Liver (tissue), 3 donors: ENCODE measurements at regions not wholly inside any gene's neighbourhood (a gene's known extent, or its start where the extent isn't known, plus 50 kb on each side); places are given as distances from the start of the nearest gene placed in this dataset.

Experiments
- CTCF ChIP-seq: fragments of 150-350 bp; IDR thresholded peaks from 2 replicates; pipeline ENCODE4 v1.5.1; 2017; ENCODE audit warnings: improper control_type of control experiment, low read depth, low read length; ENCODE audit not compliant: missing input control
- EGR1 ChIP-seq, 2 donors: IDR thresholded peaks; 2 replicates each; pipeline ENCODE4 v1.6.1; 2016 to 2018; ENCODE audit warnings: antibody characterized with exemption in 2 of 2, low read depth in 2 of 2
- FOXA1 ChIP-seq: IDR thresholded peaks from 2 replicates; pipeline ENCODE4 v1.6.1; 2016; ENCODE audit warnings: antibody characterized with exemption
- FOXA2 ChIP-seq: IDR thresholded peaks from 2 replicates; pipeline ENCODE4 v1.6.1; 2016; ENCODE audit warnings: antibody characterized with exemption
- GABPA ChIP-seq, 2 donors: IDR thresholded peaks in 1 of 2; conservative IDR thresholded peaks in 1 of 2; 2 replicates each; pipeline ENCODE4 v1.6.1; 2016; ENCODE audit warnings: antibody characterized with exemption in 2 of 2, mild to moderate bottlenecking in 1 of 2, moderate library complexity in 1 of 2
- JUND ChIP-seq, 2 donors: IDR thresholded peaks; 2 replicates each; pipeline ENCODE4 v1.6.1; 2016; ENCODE audit warnings: antibody characterized with exemption in 2 of 2
- RAD21 ChIP-seq, 2 donors: IDR thresholded peaks; 2 replicates each; pipeline ENCODE4 v1.6.1; 2016; ENCODE audit warnings: antibody characterized with exemption in 2 of 2, mild to moderate bottlenecking in 2 of 2
- SP1 ChIP-seq: IDR thresholded peaks from 2 replicates; pipeline ENCODE4 v1.6.1; 2018; ENCODE audit warnings: antibody characterized with exemption, mild to moderate bottlenecking
- TAF1 ChIP-seq: conservative IDR thresholded peaks from 2 replicates; pipeline ENCODE4 v1.6.1; 2016; ENCODE audit warnings: antibody characterized with exemption, mild to moderate bottlenecking
- YY1 ChIP-seq: IDR thresholded peaks from 2 replicates; pipeline ENCODE4 v1.6.1; 2016; ENCODE audit warnings: antibody characterized with exemption, mild to moderate bottlenecking
- TF ChIP-seq, protein P1 (sequence below): IDR thresholded peaks from 2 replicates; pipeline ENCODE4 v1.6.1; 2016; ENCODE audit warnings: antibody characterized with exemption
- donor health status: healthy.
- donor health status: healthy.

GRCh38 chr11:127995921-127996320, 591.4 kb downstream of the ETS1 start:
- TF ChIP-seq CTCF (no peak), JUND (IDR thresholded peaks at IDR 0.05) (no peak), TAF1 (no peak), RAD21 (IDR thresholded peaks at IDR 0.05) (no peak), EGR1 (IDR thresholded peaks at IDR 0.05; ENCODE audit: low read depth in 2 of 2) (no peak), GABPA (IDR thresholded peaks at IDR 0.05 in 1 of 2, conservative IDR thresholded peaks at IDR 0.05 in 1 of 2) (no peak), SP1 (no peak), FOXA1 (no peak), YY1 (no peak), FOXA2 (no peak)
- TF ChIP-seq, protein P1, sequence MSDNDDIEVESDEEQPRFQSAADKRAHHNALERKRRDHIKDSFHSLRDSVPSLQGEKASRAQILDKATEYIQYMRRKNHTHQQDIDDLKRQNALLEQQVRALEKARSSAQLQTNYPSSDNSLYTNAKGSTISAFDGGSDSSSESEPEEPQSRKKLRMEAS = no peak
